HEK293 (cell line): ENCODE measurements at regions not wholly inside any gene's neighbourhood (a gene's known extent, or its start where the extent isn't known, plus 50 kb on each side); places are given as distances from the start of the nearest gene placed in this dataset.

ENCODE experiments used
- CTCF ChIA-PET: fragments of 350-600 bp; formaldehyde crosslinking; extraction: SDS; loops from one replicate; lab custom pipeline; 2021; ENCODE audit warnings: antibody characterized with exemption; lab: Yijun Ruan, JAX
- POLR2A ChIA-PET: fragments of 300-600 bp; formaldehyde crosslinking; extraction: SDS; loops from one replicate; lab custom pipeline; 2020; ENCODE audit warnings: antibody characterized with exemption, inconsistent platforms; lab: Yijun Ruan, JAX
- H3K27ac ChIP-seq: fragments of 200-500 bp; sonication (Bioruptor generic); 2 replicates; pipeline ENCODE4 v1.5.1; 2014; ENCODE audit warnings: low read depth, low read length, control low read depth, inconsistent platforms; ENCODE audit errors: extremely low read depth
- H3K36me3 ChIP-seq, 2 experiments: fragments of 200-500 bp in 1 of 2; sonication (Bioruptor generic) in 1 of 2; 1 replicate in 1 of 2; 2 replicates in 1 of 2; pipeline ENCODE4 v1.5.1; 2014 to 2017; ENCODE audit warnings: inconsistent platforms in 2 of 2, low read length in 2 of 2; ENCODE audit not compliant: control insufficient read depth in 2 of 2, insufficient read depth in 1 of 2
- H3K4me1 ChIP-seq: fragments of 200-500 bp; sonication (Bioruptor generic); 2 replicates; pipeline ENCODE4 v1.5.1; 2014; ENCODE audit warnings: mild to moderate bottlenecking, low read length, inconsistent platforms; ENCODE audit not compliant: control insufficient read depth, insufficient read depth
- H3K4me3 ChIP-seq: 2 replicates; pipeline ENCODE4 v1.5.1; 2011; ENCODE audit warnings: low read depth, mild to moderate bottlenecking, control low read depth, low read length, moderate library complexity
- H3K9me3 ChIP-seq: fragments of 200-500 bp; sonication (Bioruptor generic); 2 replicates; pipeline ENCODE4 v1.5.1; 2014; ENCODE audit warnings: low read depth, low read length, inconsistent platforms; ENCODE audit not compliant: control insufficient read depth, insufficient read depth
- MZF1 ChIP-seq: fragments of 450-650 bp; formaldehyde crosslinking; IDR thresholded peaks from 2 replicates; pipeline ENCODE4 v1.5.1; 2017; ENCODE audit warnings: missing biosample characterization, missing genetic modification characterization, borderline replicate concordance
- RBAK ChIP-seq: fragments of 450-650 bp; formaldehyde crosslinking; IDR thresholded peaks from 2 replicates; pipeline ENCODE4 v1.5.1; 2016; ENCODE audit warnings: missing biosample characterization, missing genetic modification characterization
- SETDB1 ChIP-seq: IDR thresholded peaks from one replicate; pipeline ENCODE4 v1.6.1; 2017; ENCODE audit warnings: mild to moderate bottlenecking, low read length, moderate library complexity, mixed read lengths; ENCODE audit not compliant: insufficient read length
- SP7 ChIP-seq: fragments of 450-650 bp; formaldehyde crosslinking; IDR thresholded peaks from 2 replicates; pipeline ENCODE4 v1.5.1; 2016; ENCODE audit warnings: missing biosample characterization, missing genetic modification characterization
- TRIM28 ChIP-seq: IDR thresholded peaks from 2 replicates; pipeline ENCODE4 v1.6.1; 2011; ENCODE audit warnings: low read length, control low read depth, borderline replicate concordance
- YY1 ChIP-seq: fragments of 450-650 bp; formaldehyde crosslinking; IDR thresholded peaks from 2 replicates; pipeline ENCODE4 v1.5.1; 2018; ENCODE audit warnings: missing biosample characterization, missing genetic modification characterization
- YY2 ChIP-seq: fragments of 450-650 bp; formaldehyde crosslinking; IDR thresholded peaks from 2 replicates; pipeline ENCODE4 v1.5.1; 2016; ENCODE audit warnings: missing biosample characterization, missing genetic modification characterization
- ZNF10 ChIP-seq: fragments of 450-650 bp; formaldehyde crosslinking; IDR thresholded peaks from 2 replicates; pipeline ENCODE4 v1.5.1; 2017; ENCODE audit warnings: missing biosample characterization, missing genetic modification characterization
- ZNF157 ChIP-seq: fragments of 450-650 bp; formaldehyde crosslinking; IDR thresholded peaks from 2 replicates; pipeline ENCODE4 v1.5.1; 2016; ENCODE audit warnings: missing biosample characterization, missing genetic modification characterization
- ZNF16 ChIP-seq: fragments of 450-650 bp; formaldehyde crosslinking; IDR thresholded peaks from 2 replicates; pipeline ENCODE4 v1.5.1; 2016; ENCODE audit warnings: low read depth, missing biosample characterization, missing genetic modification characterization
- ZNF221 ChIP-seq: fragments of 450-650 bp; formaldehyde crosslinking; IDR thresholded peaks from 2 replicates; pipeline ENCODE4 v1.5.1; 2017; ENCODE audit warnings: missing biosample characterization, missing genetic modification characterization, borderline replicate concordance
- ZNF223 ChIP-seq: fragments of 450-650 bp; formaldehyde crosslinking; IDR thresholded peaks from 2 replicates; pipeline ENCODE4 v1.5.1; 2016; ENCODE audit warnings: missing biosample characterization, missing genetic modification characterization
- ZNF350 ChIP-seq: fragments of 450-650 bp; formaldehyde crosslinking; IDR thresholded peaks from 2 replicates; pipeline ENCODE4 v1.5.0; 2017; ENCODE audit warnings: missing biosample characterization, mild to moderate bottlenecking, missing genetic modification characterization
- ZNF416 ChIP-seq: fragments of 450-650 bp; formaldehyde crosslinking; IDR thresholded peaks from 2 replicates; pipeline ENCODE4 v1.5.1; 2016; ENCODE audit warnings: missing biosample characterization, missing genetic modification characterization
- ZNF501 ChIP-seq: fragments of 450-650 bp; formaldehyde crosslinking; IDR thresholded peaks from 2 replicates; pipeline ENCODE4 v1.5.1; 2016; ENCODE audit warnings: missing biosample characterization, missing genetic modification characterization
- ZNF521 ChIP-seq: fragments of 450-650 bp; formaldehyde crosslinking; IDR thresholded peaks from 2 replicates; pipeline ENCODE4 v1.5.1; 2017; ENCODE audit warnings: missing biosample characterization, mild to moderate bottlenecking, missing genetic modification characterization
- ZNF549 ChIP-seq: fragments of 450-650 bp; IDR thresholded peaks from 2 replicates; pipeline ENCODE4 v1.5.1; 2018; ENCODE audit warnings: missing biosample characterization, missing genetic modification characterization, mild to moderate bottlenecking, inconsistent platforms, moderate library complexity
- ZNF623 ChIP-seq: fragments of 450-650 bp; formaldehyde crosslinking; IDR thresholded peaks from 2 replicates; pipeline ENCODE4 v1.5.1; 2016; ENCODE audit warnings: missing biosample characterization, missing genetic modification characterization
- ZNF629 ChIP-seq: fragments of 450-650 bp; formaldehyde crosslinking; IDR thresholded peaks from 2 replicates; pipeline ENCODE4 v1.5.1; 2017; ENCODE audit warnings: missing biosample characterization, missing genetic modification characterization
- ZNF658 ChIP-seq: fragments of 450-650 bp; formaldehyde crosslinking; IDR thresholded peaks from 2 replicates; pipeline ENCODE4; 2016; ENCODE audit warnings: missing biosample characterization, missing genetic modification characterization
- ZNF830 ChIP-seq: fragments of 450-650 bp; IDR thresholded peaks from 2 replicates; pipeline ENCODE4 v1.5.0; 2018; ENCODE audit warnings: missing biosample characterization, missing genetic modification characterization, low read depth, mild to moderate bottlenecking, moderate library complexity
- ZXDB ChIP-seq: fragments of 450-650 bp; formaldehyde crosslinking; IDR thresholded peaks from 2 replicates; pipeline ENCODE4 v1.5.1; 2016; ENCODE audit warnings: missing biosample characterization, missing genetic modification characterization
- TF ChIP-seq, protein P1 (sequence below): fragments of 450-650 bp; formaldehyde crosslinking; IDR thresholded peaks from 2 replicates; pipeline ENCODE4 v1.5.1; 2016; ENCODE audit warnings: missing biosample characterization, missing genetic modification characterization
- TF ChIP-seq, protein P2 (sequence below): fragments of 450-650 bp; formaldehyde crosslinking; IDR thresholded peaks from 2 replicates; pipeline ENCODE4 v1.5.1; 2016; ENCODE audit warnings: missing biosample characterization, missing genetic modification characterization
- TF ChIP-seq, protein P3 (sequence below): fragments of 450-650 bp; IDR thresholded peaks from 2 replicates; pipeline ENCODE4 v1.5.1; 2018; ENCODE audit warnings: missing biosample characterization, missing genetic modification characterization

DNA sequence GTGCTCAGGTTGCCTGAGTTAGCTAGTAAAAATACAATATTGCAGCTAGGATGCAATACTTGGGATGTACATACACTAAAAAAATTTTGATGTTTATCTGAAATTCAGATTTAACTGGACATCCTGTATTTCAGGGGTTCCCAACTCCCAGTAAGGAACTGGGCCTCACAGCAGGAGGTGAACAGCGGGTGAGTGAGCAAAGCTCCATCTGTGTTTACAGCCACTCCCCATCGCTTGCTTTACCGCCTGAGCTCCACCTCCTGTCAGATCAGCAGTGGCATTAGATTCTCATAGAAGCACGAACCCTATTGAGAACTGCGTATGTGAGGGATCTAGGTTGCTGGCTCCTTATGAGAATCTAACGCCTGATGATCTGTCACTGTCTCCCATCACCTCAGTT is 285.1 kb upstream of the PROK2 start (continued):
- peak; percentile 77; the same call in 1 of the 2 replicates for TF ChIP-seq MZF1 (tag by site-specific recombination)
- no peak for TF ChIP-seq YY1 (tag by site-specific recombination)
- no peak for TF ChIP-seq ZNF10 (tag by site-specific recombination)
- no peak for TF ChIP-seq ZNF16 (tag by site-specific recombination)

DNA sequence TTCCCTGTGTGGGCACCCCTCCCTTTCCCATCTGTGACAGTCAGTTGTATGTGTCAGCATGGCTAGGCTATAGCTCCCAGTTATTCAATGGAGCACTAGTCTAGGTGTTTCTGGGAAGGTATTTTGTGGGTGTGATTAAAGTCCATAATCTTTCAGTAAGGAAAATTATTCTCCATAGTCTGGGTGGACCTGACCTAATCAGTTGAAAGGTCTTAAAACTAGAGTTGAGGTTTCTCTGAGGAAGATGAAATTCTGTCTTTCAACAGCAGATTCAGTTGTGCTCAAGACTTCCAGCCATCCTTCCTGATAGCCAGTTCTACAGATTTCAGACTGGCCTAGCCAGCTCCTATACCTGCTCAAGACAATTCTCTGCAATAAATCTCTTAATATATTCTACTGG is 284.6 kb upstream of the PROK2 start:
- no peaks in the 10 kb centered on the region for H3K9me3 ChIP-seq
- H3K36me3 ChIP-seq: no peaks in the 10 kb centered on the region
- no peak overlapping the region for H3K27ac ChIP-seq
- POLR2A ChIA-PET: no interaction called here
- no peak overlapping the region for H3K4me3 ChIP-seq
- TF ChIP-seq ZNF416 (tag by site-specific recombination): no peak
- peak; percentile 89 for TF ChIP-seq ZNF10 (tag by site-specific recombination)
- no peak for TF ChIP-seq ZNF223 (tag by site-specific recombination)
- no peak for TF ChIP-seq TRIM28
- no peak for TF ChIP-seq ZNF629
- H3K4me1 ChIP-seq: no peaks in the 10 kb centered on the region
- CTCF ChIA-PET: interaction anchor here (0.7 kb wide), 1 partner anchor 115 kb away, joined by 3 read pairs; no protein-coding TSS in a partner anchor

DNA sequence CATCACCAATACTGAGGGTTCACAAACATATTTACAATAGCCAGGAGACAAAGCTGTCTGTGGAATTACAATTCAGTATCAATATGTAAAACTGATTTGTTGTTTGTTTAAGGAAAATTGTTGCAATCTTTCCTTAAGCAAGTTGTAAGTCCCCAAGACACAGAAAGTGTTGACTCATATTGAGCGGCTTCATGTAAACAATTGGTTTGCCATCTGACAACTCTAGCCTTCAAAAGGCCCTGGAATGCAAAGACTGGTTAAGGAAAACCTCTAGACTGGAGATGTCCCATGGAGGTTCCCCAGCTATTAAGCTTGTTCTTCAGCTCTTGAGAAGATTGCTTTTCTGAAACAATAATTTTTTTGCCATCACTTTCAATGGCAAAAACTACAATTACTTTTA is 283.7 kb upstream of the PROK2 start:
- Histone ChIP-seq H3K27ac (no peak overlapping the region), H3K9me3 (no peaks in the 10 kb centered on the region), H3K4me1 (no peaks in the 10 kb centered on the region), H3K4me3 (no peak overlapping the region), H3K36me3 (no peaks in the 10 kb centered on the region)
- ChIA-PET POLR2A (no interaction called here), CTCF (no interaction called here)
- no peak for TF ChIP-seq ZNF549 (tag by site-specific recombination)
- TF ChIP-seq TRIM28: no peak

DNA sequence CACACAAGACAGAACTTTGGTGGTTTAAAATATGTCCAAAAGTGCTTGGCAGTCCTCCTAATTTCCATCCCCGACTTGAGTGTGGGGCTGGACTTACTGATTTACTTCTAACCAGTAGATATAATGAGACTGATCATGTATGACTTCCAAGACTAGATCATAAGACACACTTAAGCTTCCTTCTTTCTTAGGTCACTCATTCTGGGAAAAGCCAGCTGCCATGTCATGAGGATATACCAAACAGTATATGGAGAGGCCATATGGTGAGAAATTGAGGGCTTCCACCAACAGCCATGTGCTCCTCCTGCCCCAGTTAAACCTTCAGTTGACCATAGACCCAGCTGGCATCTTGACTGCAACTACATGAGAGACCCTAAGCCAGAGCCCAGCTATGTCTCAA is 282.8 kb upstream of the PROK2 start:
- Histone ChIP-seq H3K4me3 (no peak overlapping the region), H3K27ac (no peak overlapping the region), H3K36me3 (no peaks in the 10 kb centered on the region), H3K9me3 (no peaks in the 10 kb centered on the region), H3K4me1 (no peaks in the 10 kb centered on the region)
- POLR2A ChIA-PET: no interaction called here
- CTCF ChIA-PET: no interaction called here
- TF ChIP-seq ZNF350 (tag by site-specific recombination) (no peak), ZNF221 (tag by site-specific recombination) (no peak), ZNF416 (tag by site-specific recombination) (no peak), ZNF830 (tag by site-specific recombination) (no peak), SP7 (tag by site-specific recombination) (no peak), ZNF157 (tag by site-specific recombination) (no peak), ZNF501 (tag by site-specific recombination) (no peak), YY2 (tag by site-specific recombination) (no peak), ZNF658 (tag by site-specific recombination) (no peak), RBAK (tag by site-specific recombination) (no peak), SETDB1 (no peak), ZNF521 (tag by site-specific recombination) (no peak), ZXDB (tag by site-specific recombination) (no peak), ZNF623 (no peak)
- TF ChIP-seq, protein P1, sequence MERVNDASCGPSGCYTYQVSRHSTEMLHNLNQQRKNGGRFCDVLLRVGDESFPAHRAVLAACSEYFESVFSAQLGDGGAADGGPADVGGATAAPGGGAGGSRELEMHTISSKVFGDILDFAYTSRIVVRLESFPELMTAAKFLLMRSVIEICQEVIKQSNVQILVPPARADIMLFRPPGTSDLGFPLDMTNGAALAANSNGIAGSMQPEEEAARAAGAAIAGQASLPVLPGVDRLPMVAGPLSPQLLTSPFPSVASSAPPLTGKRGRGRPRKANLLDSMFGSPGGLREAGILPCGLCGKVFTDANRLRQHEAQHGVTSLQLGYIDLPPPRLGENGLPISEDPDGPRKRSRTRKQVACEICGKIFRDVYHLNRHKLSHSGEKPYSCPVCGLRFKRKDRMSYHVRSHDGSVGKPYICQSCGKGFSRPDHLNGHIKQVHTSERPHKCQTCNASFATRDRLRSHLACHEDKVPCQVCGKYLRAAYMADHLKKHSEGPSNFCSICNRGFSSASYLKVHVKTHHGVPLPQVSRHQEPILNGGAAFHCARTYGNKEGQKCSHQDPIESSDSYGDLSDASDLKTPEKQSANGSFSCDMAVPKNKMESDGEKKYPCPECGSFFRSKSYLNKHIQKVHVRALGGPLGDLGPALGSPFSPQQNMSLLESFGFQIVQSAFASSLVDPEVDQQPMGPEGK (tag by site-specific recombination): no peak
- TF ChIP-seq, protein P2, sequence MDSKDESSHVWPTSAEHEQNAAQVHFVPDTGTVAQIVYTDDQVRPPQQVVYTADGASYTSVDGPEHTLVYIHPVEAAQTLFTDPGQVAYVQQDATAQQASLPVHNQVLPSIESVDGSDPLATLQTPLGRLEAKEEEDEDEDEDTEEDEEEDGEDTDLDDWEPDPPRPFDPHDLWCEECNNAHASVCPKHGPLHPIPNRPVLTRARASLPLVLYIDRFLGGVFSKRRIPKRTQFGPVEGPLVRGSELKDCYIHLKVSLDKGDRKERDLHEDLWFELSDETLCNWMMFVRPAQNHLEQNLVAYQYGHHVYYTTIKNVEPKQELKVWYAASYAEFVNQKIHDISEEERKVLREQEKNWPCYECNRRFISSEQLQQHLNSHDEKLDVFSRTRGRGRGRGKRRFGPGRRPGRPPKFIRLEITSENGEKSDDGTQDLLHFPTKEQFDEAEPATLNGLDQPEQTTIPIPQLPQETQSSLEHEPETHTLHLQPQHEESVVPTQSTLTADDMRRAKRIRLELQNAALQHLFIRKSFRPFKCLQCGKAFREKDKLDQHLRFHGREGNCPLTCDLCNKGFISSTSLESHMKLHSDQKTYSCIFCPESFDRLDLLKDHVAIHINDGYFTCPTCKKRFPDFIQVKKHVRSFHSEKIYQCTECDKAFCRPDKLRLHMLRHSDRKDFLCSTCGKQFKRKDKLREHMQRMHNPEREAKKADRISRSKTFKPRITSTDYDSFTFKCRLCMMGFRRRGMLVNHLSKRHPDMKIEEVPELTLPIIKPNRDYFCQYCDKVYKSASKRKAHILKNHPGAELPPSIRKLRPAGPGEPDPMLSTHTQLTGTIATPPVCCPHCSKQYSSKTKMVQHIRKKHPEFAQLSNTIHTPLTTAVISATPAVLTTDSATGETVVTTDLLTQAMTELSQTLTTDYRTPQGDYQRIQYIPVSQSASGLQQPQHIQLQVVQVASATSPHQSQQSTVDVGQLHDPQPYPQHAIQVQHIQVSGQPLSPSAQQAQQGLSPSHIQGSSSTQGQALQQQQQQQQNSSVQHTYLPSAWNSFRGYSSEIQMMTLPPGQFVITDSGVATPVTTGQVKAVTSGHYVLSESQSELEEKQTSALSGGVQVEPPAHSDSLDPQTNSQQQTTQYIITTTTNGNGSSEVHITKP (tag by site-specific recombination): no peak
- TF ChIP-seq, protein P3, sequence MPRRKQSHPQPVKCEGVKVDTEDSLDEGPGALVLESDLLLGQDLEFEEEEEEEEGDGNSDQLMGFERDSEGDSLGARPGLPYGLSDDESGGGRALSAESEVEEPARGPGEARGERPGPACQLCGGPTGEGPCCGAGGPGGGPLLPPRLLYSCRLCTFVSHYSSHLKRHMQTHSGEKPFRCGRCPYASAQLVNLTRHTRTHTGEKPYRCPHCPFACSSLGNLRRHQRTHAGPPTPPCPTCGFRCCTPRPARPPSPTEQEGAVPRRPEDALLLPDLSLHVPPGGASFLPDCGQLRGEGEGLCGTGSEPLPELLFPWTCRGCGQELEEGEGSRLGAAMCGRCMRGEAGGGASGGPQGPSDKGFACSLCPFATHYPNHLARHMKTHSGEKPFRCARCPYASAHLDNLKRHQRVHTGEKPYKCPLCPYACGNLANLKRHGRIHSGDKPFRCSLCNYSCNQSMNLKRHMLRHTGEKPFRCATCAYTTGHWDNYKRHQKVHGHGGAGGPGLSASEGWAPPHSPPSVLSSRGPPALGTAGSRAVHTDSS: no peak
